ENCODE measurements at regions not wholly inside any gene's neighbourhood (a gene's known extent, or its start where the extent isn't known, plus 50 kb on each side); places are given as distances from the start of the nearest gene placed in this dataset.

DNA sequence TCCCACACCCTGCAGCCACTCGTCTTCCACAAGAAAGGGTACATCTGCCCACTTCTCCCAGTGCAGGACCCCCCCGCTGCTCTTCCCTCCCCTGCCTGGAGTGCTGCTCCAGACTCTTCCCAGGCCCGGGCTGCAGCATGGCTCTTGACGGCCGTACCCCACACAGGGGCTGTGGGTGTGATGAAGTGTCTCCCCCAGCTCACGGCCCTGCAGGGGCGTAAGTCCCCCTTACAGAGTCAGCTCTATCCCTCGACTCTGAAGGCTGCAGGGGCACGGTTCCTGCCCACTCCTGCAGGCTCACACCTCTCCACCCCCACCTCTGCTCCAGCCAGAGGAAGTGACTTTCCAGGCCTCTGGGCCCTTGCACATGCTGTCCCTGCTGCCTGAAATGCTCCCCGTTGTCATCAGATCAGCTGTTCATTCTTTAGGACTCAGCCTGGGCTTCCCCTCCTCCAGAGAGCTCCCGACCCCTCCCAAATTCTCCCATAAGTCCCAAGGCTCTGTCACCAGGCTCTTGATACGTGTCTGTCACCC lies 180.6 kb upstream of the IER5L start:
- H3K4me1 ChIP-seq: peaks cover 0 to 7% (median 1%) of the 10 kb centered on the region in 4 donors
- H3K9me3 ChIP-seq: peaks cover 0 to 14% (median 10%) of the 10 kb centered on the region in 3 donors
- intact Hi-C loops (cut with DNase I; ENCODE audit: low total_unique reads): no loop called here
- no peak overlapping the region for H3K27ac ChIP-seq
- H3K27me3 ChIP-seq: no peaks in the 10 kb centered on the region
- no peak for DNase-seq
- no peak overlapping the region for H3K4me3 ChIP-seq
- TF ChIP-seq, protein P1, sequence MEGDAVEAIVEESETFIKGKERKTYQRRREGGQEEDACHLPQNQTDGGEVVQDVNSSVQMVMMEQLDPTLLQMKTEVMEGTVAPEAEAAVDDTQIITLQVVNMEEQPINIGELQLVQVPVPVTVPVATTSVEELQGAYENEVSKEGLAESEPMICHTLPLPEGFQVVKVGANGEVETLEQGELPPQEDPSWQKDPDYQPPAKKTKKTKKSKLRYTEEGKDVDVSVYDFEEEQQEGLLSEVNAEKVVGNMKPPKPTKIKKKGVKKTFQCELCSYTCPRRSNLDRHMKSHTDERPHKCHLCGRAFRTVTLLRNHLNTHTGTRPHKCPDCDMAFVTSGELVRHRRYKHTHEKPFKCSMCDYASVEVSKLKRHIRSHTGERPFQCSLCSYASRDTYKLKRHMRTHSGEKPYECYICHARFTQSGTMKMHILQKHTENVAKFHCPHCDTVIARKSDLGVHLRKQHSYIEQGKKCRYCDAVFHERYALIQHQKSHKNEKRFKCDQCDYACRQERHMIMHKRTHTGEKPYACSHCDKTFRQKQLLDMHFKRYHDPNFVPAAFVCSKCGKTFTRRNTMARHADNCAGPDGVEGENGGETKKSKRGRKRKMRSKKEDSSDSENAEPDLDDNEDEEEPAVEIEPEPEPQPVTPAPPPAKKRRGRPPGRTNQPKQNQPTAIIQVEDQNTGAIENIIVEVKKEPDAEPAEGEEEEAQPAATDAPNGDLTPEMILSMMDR (IDR thresholded peaks at IDR 0.05): no peak
- peaks cover 0 to 8% (median 0%) of the 10 kb centered on the region in 3 donors for H3K36me3 ChIP-seq

DNA sequence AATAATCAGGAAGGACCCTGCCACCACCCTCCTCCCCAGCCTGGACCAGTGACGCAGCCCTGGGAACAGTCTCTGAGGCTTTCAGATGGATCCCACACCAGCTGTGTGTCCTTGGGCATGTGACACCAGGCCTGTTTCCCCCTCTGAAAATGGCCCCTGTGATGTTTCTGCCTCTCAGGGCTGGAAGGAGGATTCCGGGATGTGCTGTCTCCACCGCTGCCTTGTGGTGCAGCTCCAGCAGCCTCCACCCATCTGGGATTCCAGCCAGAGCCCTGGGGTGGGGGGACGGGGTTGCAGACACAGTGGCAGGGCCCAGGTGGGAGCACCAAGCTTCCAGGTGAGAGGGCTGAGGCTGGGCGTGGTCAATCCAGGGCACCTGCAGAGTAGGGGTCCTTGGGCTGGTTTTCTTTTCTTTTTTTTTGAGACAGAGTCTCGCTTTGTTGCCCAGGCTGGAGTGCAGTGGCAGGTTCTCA lies 179.7 kb upstream of the IER5L start:
- Histone ChIP-seq H3K9me3 (peaks cover 0 to 14% (median 10%) of the 10 kb centered on the region in 3 donors), H3K4me1 (peaks cover 0 to 14% (median 10%) of the 10 kb centered on the region in 4 donors), H3K27ac (no peak overlapping the region), H3K36me3 (peaks cover 0 to 8% (median 0%) of the 10 kb centered on the region in 3 donors), H3K4me3 (no peak overlapping the region), H3K27me3 (peaks cover 0 to under 1% of the 10 kb centered on the region in 2 donors)
- intact Hi-C loops (cut with DNase I; ENCODE audit: low total_unique reads): no loop called here
- TF ChIP-seq, protein P1 (IDR thresholded peaks at IDR 0.05): no peak
- no peak for DNase-seq

DNA sequence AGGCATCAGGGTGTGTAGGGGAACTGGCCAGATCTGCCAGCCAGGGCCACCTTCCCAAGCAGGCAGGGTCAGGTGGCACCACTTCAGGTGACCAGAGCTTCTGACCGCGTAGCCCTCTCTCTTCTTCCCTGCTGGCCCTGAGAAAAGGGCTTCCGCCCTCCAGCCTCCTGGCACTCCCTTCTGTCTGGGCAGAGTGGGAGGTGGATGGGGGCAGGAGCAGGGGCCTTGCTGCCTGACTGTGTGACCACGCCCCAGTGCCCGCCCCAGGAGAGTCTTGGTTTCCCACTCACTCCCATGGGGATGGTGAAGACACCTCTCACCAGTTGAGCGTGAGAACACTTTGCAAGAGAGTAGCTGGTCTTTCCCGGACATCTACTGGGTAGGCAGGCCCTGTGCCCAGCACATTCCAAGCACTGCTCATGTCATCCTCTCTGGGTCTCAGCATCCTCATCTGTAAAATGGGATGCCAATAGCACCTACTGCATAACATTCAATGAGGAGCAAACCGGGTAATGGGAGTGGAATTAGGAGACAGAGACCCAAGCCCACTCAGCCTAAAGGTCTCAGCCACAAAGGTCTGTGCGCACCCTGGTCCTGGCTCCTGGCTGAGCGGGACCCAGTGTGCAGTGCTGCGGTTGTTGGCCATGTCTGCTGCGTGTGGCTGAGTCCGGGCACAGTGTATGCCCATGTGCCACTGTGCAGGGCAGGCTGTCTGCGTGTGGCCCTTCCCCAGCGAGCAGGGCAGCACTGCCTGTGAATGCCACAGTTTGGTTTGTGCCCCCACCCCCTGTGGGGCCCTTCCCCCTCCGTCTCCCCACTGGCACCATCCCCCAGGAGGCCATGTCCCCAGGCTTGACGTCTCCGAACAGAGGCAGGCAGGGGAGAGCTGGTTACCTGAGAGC lies 179.1 kb upstream of the IER5L start:
- DNase-seq: no peak
- TF ChIP-seq, protein P1 (IDR thresholded peaks at IDR 0.05): no peak
- H3K4me3 ChIP-seq: no peak overlapping the region
- intact Hi-C loops (cut with DNase I; ENCODE audit: low total_unique reads): no loop called here
- peaks cover 0 to 8% (median 0%) of the 10 kb centered on the region in 3 donors for H3K36me3 ChIP-seq
- H3K27ac ChIP-seq: no peak overlapping the region
- H3K4me1 ChIP-seq: peaks cover 0 to 18% (median 16%) of the 10 kb centered on the region in 4 donors
- peaks cover 0 to 14% (median 10%) of the 10 kb centered on the region in 3 donors for H3K9me3 ChIP-seq
- peaks cover 0 to 7% of the 10 kb centered on the region in 2 donors for H3K27me3 ChIP-seq

DNA sequence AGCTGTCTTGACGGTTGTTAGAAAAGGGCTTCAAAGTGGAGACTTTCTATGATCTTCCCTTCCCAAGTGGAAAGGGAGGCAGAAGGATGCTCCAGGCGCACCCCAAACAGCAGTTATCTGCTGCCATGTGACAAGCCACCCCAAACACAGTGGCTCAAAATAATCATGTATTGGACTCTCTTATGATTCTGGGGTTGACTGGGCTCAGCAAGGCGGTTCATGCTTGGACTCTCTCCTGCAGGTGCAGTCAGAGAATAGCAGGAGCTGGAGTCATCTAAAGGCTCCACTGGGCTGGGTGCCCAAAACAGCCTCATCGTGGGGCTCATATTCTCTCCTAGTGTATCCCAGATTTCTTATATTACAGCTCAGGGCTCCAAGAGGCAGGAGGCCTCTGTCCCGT lies 177.6 kb upstream of the IER5L start:
- peaks cover 0 to 12% of the 10 kb centered on the region in 2 donors for H3K27me3 ChIP-seq
- peaks cover 0 to 29% (median 23%) of the 10 kb centered on the region in 4 donors for H3K4me1 ChIP-seq
- H3K36me3 ChIP-seq: peaks cover 0 to 8% (median 0%) of the 10 kb centered on the region in 3 donors
- TF ChIP-seq, protein P1 (IDR thresholded peaks at IDR 0.05): no peak
- no peak for DNase-seq
- intact Hi-C loops (cut with DNase I; ENCODE audit: low total_unique reads): no loop called here
- H3K4me3 ChIP-seq: no peak overlapping the region
- peaks cover 0 to 14% (median 10%) of the 10 kb centered on the region in 3 donors for H3K9me3 ChIP-seq
- H3K27ac ChIP-seq: no peak overlapping the region

DNA sequence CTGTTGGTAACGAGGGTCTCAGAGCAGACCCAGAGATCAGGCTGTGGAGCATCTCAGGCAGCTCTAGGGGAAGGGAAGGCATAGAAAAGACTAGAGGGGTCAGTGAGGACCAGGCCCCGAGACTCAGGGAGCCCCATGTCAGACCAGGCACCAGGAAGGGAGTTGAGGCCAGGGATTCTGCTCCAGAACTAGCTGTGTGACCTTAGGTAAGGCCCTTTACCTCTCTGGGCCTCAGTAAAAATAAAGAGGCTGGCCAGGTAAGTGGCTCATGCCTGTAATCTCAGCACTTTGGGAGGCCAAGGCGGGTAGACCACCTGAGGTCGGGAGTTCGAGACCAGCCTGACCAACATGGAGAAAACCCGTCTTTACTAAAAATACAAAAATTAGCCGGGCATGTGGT lies 176.4 kb upstream of the IER5L start:
- intact Hi-C loops (cut with DNase I; ENCODE audit: low total_unique reads): no loop called here
- Histone ChIP-seq H3K27ac (no peak overlapping the region), H3K36me3 (peaks cover 0 to 8% (median 0%) of the 10 kb centered on the region in 3 donors), H3K4me1 (peaks cover 0 to 29% (median 23%) of the 10 kb centered on the region in 4 donors), H3K4me3 (no peak overlapping the region), H3K9me3 (peaks cover 0 to 14% (median 10%) of the 10 kb centered on the region in 3 donors), H3K27me3 (peaks cover 0 to 12% of the 10 kb centered on the region in 2 donors)
- no peak for DNase-seq
- TF ChIP-seq, protein P1 (IDR thresholded peaks at IDR 0.05): no peak

Data from tibial artery (tissue), 4 donors.